Activated gamma-delta T cell treated with Interleukin-2 at 50 U/mL for 16 hours (primary cell): ENCODE measurements at regions not wholly inside any gene's neighbourhood (a gene's known extent, or its start where the extent isn't known, plus 50 kb on each side); places are given as distances from the start of the nearest gene placed in this dataset.

Source experiments
- DNase-seq: peaks from one replicate; pipeline ENCODE4 v3.0.0-alpha.2; 2020

- DNase-seq, result no peak
These were observed 88.3 kb upstream of the PIK3CG start for GRCh38 chr7:106776618-106777347.

GRCh38 chr7:106777674-106778299, 87.3 kb upstream of the PIK3CG start:
- DNase-seq, result no peak

GRCh38 chr7:106778656-106779250, 86.3 kb upstream of the PIK3CG start:
- DNase-seq, result no peak

GRCh38 chr7:106779877-106780276, 85.2 kb upstream of the PIK3CG start:
- DNase-seq, result no peak

GRCh38 chr7:106781007-106781406, 84.1 kb upstream of the PIK3CG start:
- no peak for DNase-seq

GRCh38 chr7:106781828-106782544, 83.1 kb upstream of the PIK3CG start:
- no peak for DNase-seq

- DNase-seq, result no peak
These were observed 81.8 kb upstream of the PIK3CG start for GRCh38 chr7:106783286-106783685.

- no peak for DNase-seq
These were observed 76.4 kb upstream of the PIK3CG start for GRCh38 chr7:106788637-106789036.

GRCh38 chr7:106791526-106791925, 73.6 kb upstream of the PIK3CG start:
- DNase-seq, result no peak

GRCh38 chr7:106792233-106792926, 72.7 kb upstream of the PIK3CG start:
- no peak for DNase-seq

GRCh38 chr7:106793015-106793975, 71.8 kb upstream of the PIK3CG start:
- peak; percentile 46 for DNase-seq

GRCh38 chr7:106794276-106795083, 70.6 kb upstream of the PIK3CG start:
- no peak for DNase-seq

- DNase-seq, result no peak
These were observed 69.8 kb upstream of the PIK3CG start for GRCh38 chr7:106795084-106795876.

GRCh38 chr7:106795877-106796231, 69.2 kb upstream of the PIK3CG start:
- no peak for DNase-seq

GRCh38 chr7:106797937-106798336, 67.1 kb upstream of the PIK3CG start:
- DNase-seq, result no peak

GRCh38 chr7:106802589-106802988, 62.5 kb upstream of the PIK3CG start:
- no peak for DNase-seq

GRCh38 chr7:106806556-106806955, 58.5 kb upstream of the PIK3CG start:
- DNase-seq, result no peak

- DNase-seq, result no peak
These were observed 57.6 kb upstream of the PIK3CG start for GRCh38 chr7:106807474-106807873.

GRCh38 chr7:106808967-106809635, 56.0 kb upstream of the PIK3CG start:
- DNase-seq, result no peak

- DNase-seq, result no peak
These were observed 53.6 kb upstream of the PIK3CG start for GRCh38 chr7:106811472-106811871.
